GM19351 (cell line): ENCODE measurements at regions not wholly inside any gene's neighbourhood (a gene's known extent, or its start where the extent isn't known, plus 50 kb on each side); places are given as distances from the start of the nearest gene placed in this dataset.

Experiments
- ATAC-seq: cut with Tn5 transposase; IDR thresholded peaks from one replicate; pipeline ENCODE4 v1.9.1; 2021; ENCODE audit warnings: mild to moderate bottlenecking, moderate library complexity; ENCODE audit not compliant: unreplicated experiment

- no peak for ATAC-seq
These were observed 68.3 kb downstream of the CEBPB start for GRCh38 chr20:50258790-50259483.

DNA sequence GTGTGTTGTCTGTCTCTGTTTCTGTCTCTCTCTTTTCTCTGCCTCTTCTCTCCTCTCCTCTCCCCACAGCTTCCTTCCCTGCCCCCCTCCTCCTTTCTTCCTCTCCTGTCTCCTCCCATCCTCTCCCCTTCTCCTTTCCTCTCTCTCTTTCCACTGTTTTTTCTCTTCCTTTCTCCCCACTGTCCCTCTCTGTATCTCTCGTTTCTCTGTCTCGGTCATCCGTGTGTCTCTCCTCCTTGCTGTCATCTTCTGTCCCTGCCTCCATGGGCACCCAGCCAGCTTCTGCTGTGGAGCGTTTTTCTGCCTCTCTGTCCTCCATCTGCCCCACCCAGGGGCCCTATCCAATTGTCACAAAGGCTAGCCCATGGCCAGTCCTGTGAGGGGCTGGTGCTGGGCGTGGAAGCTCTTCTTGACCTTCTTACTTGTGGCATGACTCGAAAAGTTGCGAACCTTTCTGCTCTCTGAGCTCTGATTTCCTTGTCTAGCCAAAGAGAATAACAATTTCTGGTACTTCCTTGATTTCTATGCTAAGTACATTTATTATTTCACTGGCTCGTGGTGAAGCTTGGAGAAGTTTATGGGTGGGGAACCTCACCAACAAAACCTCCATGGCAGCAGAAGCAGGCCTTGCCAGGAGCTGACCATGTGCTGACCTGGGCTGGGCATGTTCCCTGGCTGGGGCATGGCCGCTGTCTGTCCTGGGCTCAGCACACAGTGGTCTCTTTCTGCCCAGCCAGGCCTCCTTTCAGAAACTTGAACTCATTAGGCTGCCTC lies 69.3 kb downstream of the CEBPB start:
- no peak for ATAC-seq

GRCh38 chr20:50260479-50261221 lies 70.0 kb downstream of the CEBPB start:
- no peak for ATAC-seq

DNA sequence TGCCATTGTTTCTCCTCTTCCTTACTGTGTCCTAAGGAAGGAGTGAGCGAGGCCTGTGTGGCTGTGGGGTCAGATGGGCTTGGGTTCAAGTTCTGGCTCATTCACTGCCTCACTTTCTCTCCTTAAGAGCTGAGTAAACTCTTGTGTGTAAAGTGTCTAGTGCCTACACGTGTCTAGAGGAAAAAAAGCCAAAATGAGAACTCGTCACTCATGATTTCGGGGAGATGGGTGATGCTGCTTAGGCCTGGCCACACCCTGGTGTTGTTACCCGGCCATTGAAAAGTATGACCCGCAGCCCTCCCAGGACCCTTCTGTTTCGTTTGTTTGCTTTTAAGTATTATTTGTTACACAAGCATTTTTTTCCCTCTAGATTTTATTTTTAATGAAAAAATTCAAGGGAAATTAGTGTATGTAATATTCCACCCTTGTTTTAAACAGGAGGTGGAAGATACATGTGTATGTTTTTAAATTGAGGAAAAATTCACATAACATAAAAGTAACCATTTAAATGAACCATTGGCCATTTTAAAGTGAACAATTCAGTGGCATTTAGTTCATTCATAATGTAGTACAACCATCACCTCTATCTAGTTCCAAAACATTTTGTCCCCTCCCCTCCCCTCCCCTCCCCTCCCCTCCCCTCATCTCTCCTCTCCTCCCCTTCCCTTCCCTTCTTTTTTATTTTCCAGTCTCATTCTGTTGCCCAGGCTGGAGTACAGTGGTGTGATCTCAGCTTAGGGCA lies 71.0 kb downstream of the CEBPB start:
- no peak for ATAC-seq

DNA sequence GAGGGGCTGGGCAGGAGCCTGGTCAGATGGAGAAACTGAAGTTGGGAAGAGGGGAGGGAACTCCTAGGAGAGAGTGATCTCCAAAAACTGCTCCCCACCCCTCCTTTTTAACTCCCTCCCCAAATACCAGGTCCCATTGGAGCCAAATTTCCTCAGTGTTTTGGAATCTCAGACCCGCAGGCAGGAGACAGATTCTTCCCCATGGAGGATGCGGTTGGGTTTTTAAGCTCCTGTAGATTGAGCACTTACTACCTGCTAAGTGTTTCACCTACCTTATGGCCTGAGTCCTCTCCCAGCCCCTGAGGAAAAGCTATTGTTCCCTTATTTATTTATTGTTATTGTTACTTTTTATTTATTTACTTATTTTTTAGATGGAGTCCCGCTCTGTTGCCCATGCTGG lies 73.2 kb downstream of the CEBPB start:
- no peak for ATAC-seq

- ATAC-seq = no peak
These were observed 74.0 kb downstream of the CEBPB start for GRCh38 chr20:50264534-50265145.

DNA sequence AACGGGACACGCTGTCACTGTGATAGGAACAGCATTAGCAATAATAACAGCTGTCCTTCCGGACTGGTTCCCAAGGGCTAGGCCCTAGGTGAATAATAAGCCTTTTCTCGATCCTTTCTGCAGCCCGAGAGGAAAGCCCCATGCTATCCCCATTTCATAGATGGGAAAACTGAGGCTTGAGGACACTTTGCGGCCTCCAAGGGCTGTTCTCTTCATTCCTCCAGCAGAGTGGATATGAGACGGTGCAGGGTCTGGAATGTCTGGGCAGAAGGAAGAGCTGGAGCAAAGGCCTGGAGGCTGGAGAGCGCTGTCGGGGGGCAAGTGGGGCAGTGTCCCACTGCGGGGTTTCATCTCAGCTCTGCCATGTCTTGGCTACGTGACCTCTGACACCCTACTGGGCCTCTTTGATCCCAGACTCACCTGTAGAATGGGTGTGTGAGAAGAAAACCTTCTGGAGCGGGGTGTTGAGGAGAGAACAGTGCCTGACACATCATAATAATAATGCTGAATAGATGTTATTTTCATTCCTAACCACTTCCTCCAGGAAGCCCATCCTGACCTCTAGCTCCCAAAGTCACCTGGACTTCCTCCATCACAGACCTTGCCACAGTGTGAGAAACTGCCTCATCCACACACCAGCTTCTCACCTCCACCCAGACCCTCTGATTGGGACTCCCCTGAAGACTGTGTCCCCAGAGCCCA lies 74.8 kb downstream of the CEBPB start:
- ATAC-seq = no peak

GRCh38 chr20:50266293-50267040 lies 75.8 kb downstream of the CEBPB start:
- ATAC-seq = no peak

- no peak for ATAC-seq
These were observed 76.6 kb downstream of the CEBPB start for GRCh38 chr20:50267041-50267865.

DNA sequence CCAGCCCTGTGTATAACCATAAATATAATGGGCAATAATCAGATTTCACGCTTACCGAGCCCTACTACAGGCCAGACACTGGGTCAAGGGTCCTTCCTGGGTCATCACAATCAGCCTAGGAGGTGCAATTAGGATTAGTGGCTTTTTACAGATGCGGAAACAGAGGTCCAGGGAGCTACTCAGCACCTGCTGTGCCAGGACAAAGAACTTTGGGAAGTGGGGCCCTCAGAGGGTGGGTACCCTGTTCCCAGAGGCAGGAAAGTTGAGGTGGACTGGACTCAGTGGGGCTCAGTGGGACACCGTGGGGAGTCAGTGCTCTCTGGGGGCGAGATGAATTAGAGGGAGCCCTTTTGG lies 77.2 kb downstream of the CEBPB start:
- no peak for ATAC-seq

GRCh38 chr20:50269091-50270033 lies 78.7 kb downstream of the CEBPB start:
- no peak for ATAC-seq

DNA sequence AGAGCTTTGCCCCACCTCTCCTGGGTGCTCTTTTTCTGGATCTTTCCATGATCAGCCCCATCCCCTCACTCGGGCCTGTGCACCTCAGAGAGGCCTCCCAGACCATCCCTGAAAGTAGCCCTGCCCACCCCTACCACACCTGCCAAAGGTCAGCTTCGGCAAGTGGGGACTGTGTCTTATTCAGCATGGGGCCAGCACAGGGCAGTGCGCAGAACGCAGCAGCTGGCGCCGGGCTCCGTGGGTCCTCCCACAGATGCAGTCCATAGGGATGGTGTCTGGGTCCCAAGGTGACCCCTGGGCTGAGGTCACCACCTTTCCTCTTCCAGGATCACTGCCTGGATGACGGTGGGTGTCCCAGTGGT lies 79.4 kb downstream of the CEBPB start:
- ATAC-seq = no peak

- no peak for ATAC-seq
These were observed 79.9 kb downstream of the CEBPB start for GRCh38 chr20:50270569-50270968.

GRCh38 chr20:50271176-50271575 lies 80.5 kb downstream of the CEBPB start:
- no peak for ATAC-seq

- ATAC-seq = no peak
These were observed 81.0 kb downstream of the CEBPB start for GRCh38 chr20:50271612-50272011.

DNA sequence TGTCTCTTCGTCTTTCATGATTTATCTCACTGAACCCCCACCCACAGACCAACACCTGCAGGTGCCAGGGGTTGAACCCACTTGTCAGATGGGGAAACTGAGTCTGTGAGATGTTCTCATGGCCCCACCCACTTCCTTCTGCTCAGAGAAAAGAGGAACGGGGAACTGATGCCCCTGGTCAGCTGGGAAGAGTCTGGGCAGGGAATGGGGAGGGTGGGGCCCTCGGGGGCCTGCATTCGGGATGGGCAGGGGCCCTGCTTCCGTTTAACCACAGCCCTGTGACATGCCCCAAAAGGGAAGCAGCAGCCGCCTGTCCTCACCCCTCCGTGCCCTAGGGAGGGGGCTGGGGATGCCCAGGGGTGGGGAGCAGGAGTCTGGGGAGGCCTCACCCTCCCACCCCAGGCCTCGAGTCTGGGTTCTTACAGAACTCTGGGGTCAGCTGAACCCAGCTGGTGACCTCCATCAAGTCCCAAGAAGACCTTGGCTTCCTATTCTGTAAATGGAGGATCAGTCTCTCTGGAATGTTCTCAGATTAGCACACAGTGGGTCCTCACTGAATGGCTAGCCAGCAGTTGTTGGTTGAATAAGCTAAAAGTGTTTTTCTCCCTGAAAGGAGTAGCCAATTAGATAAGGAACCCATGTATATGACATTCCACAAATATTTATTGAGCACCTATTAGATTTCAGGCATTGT lies 81.5 kb downstream of the CEBPB start:
- no peak for ATAC-seq
